ENCODE measurements at regions not wholly inside any gene's neighbourhood (a gene's known extent, or its start where the extent isn't known, plus 50 kb on each side); places are given as distances from the start of the nearest gene placed in this dataset.
"Not testable (repeated sequence)": the region's sequence is repeated elsewhere in the genome, so short reads cannot be mapped to it uniquely, and the experiment has no call there.

GRCh38 chr1:209094384-209094783 lies 489.1 kb upstream of the CAMK1G start:
- no peak for DNase-seq

GRCh38 chr1:209095627-209096595 lies 487.6 kb upstream of the CAMK1G start:
- DNase-seq: peak; percentile 88

GRCh38 chr1:209100460-209100859 lies 483.1 kb upstream of the CAMK1G start:
- DNase-seq: no peak

- no peak for DNase-seq
Observed at GRCh38 chr1:209101106-209101505, 482.4 kb upstream of the CAMK1G start.

- DNase-seq: no peak
Observed at GRCh38 chr1:209102120-209102519, 481.4 kb upstream of the CAMK1G start.

GRCh38 chr1:209102531-209102930 lies 481.0 kb upstream of the CAMK1G start:
- no peak for DNase-seq

GRCh38 chr1:209103092-209103491 lies 480.4 kb upstream of the CAMK1G start:
- DNase-seq: no peak

GRCh38 chr1:209104646-209105045 lies 478.9 kb upstream of the CAMK1G start:
- no peak for DNase-seq

- no peak for DNase-seq
Observed at GRCh38 chr1:209105701-209106100, 477.8 kb upstream of the CAMK1G start.

GRCh38 chr1:209106237-209106741 lies 477.2 kb upstream of the CAMK1G start:
- DNase-seq: peak; percentile 65

GRCh38 chr1:209106861-209107260 lies 476.7 kb upstream of the CAMK1G start:
- DNase-seq: no peak

GRCh38 chr1:209107535-209107934 lies 476.0 kb upstream of the CAMK1G start:
- DNase-seq: no peak

GRCh38 chr1:209109001-209109785 lies 474.3 kb upstream of the CAMK1G start:
- no peak for DNase-seq

GRCh38 chr1:209113521-209113920 lies 470.0 kb upstream of the CAMK1G start:
- DNase-seq: no peak

GRCh38 chr1:209116705-209117104 lies 466.8 kb upstream of the CAMK1G start:
- DNase-seq: no peak

- no peak for DNase-seq
Observed at GRCh38 chr1:209123601-209124000, 459.9 kb upstream of the CAMK1G start.

GRCh38 chr1:209129091-209129490 lies 454.4 kb upstream of the CAMK1G start:
- not testable (repeated sequence) for DNase-seq

GRCh38 chr1:209130886-209131285 lies 452.6 kb upstream of the CAMK1G start:
- DNase-seq: no peak

GRCh38 chr1:209132736-209133467 lies 450.6 kb upstream of the CAMK1G start:
- DNase-seq: no peak

GRCh38 chr1:209134001-209134400 lies 449.5 kb upstream of the CAMK1G start:
- DNase-seq: no peak

GRCh38 chr1:209143916-209144315 lies 439.6 kb upstream of the CAMK1G start:
- no peak for DNase-seq

- no peak for DNase-seq
Observed at GRCh38 chr1:209150114-209150513, 433.4 kb upstream of the CAMK1G start.

- DNase-seq: no peak
Observed at GRCh38 chr1:209153411-209153810, 430.1 kb upstream of the CAMK1G start.

Measured in T1000 (cell line).